H9 (cell line): ENCODE measurements at regions not wholly inside any gene's neighbourhood (a gene's known extent, or its start where the extent isn't known, plus 50 kb on each side); places are given as distances from the start of the nearest gene placed in this dataset.

Source experiments
- DNase-seq: peaks from one replicate; pipeline ENCODE4 v3.0.0-alpha.2; 2017
- H2AFZ ChIP-seq: one replicate; pipeline ENCODE4 v1.6.1; 2013; ENCODE audit warnings: mild to moderate bottlenecking, low read length, control low read depth, moderate library complexity
- H2AK5ac ChIP-seq: 2 replicates; pipeline ENCODE4 v1.6.1; 2013; ENCODE audit warnings: low read length, control low read depth, mixed read lengths; ENCODE audit not compliant: insufficient read length
- H2BK120ac ChIP-seq: one replicate; pipeline ENCODE4 v1.6.1; 2013; ENCODE audit warnings: low read depth, mild to moderate bottlenecking, low read length, control low read depth, inconsistent platforms; ENCODE audit not compliant: poor library complexity, severe bottlenecking
- H2BK12ac ChIP-seq: 2 replicates; pipeline ENCODE4 v1.6.1; 2013; ENCODE audit warnings: low read length, control low read depth, mixed read lengths, low read depth; ENCODE audit not compliant: insufficient read length
- H2BK15ac ChIP-seq: 2 replicates; pipeline ENCODE4 v1.6.1; 2013; ENCODE audit warnings: low read depth, low read length, control low read depth
- H2BK20ac ChIP-seq: one replicate; pipeline ENCODE4 v1.6.1; 2013; ENCODE audit warnings: low read depth, mild to moderate bottlenecking, low read length, control low read depth, inconsistent platforms; ENCODE audit not compliant: poor library complexity, severe bottlenecking
- H2BK5ac ChIP-seq: 2 replicates; pipeline ENCODE4 v1.6.1; 2013; ENCODE audit warnings: low read length, control low read depth, mixed read lengths; ENCODE audit not compliant: insufficient read length
- H3K14ac ChIP-seq: 2 replicates; pipeline ENCODE4 v1.6.1; 2013; ENCODE audit warnings: low read length, control low read depth; ENCODE audit not compliant: insufficient read depth
- H3K18ac ChIP-seq: 2 replicates; pipeline ENCODE4 v1.6.1; 2013; ENCODE audit warnings: low read depth, mild to moderate bottlenecking, mixed read lengths, low read length, control low read depth; ENCODE audit not compliant: insufficient read length
- H3K23ac ChIP-seq: 2 replicates; pipeline ENCODE4 v1.6.1; 2013; ENCODE audit warnings: low read length, control low read depth, mixed read lengths, low read depth; ENCODE audit not compliant: insufficient read length
- H3K23me2 ChIP-seq: 2 replicates; pipeline ENCODE4 v1.6.1; 2013; ENCODE audit warnings: low read depth, mild to moderate bottlenecking, mixed read lengths, low read length, control low read depth; ENCODE audit not compliant: insufficient read length, poor library complexity, severe bottlenecking
- H3K27ac ChIP-seq: 2 replicates; pipeline ENCODE4 v1.5.1; 2013; ENCODE audit warnings: low read length, control low read depth, mixed read lengths, low read depth; ENCODE audit not compliant: insufficient read length
- H3K27me3 ChIP-seq: 2 replicates; pipeline ENCODE4 v1.6.1; 2013; ENCODE audit warnings: low read length, control low read depth, inconsistent platforms; ENCODE audit not compliant: insufficient read depth
- H3K4ac ChIP-seq: 2 replicates; pipeline ENCODE4 v1.6.1; 2013; ENCODE audit warnings: low read depth, mild to moderate bottlenecking, control low read depth, inconsistent platforms, low read length, moderate library complexity
- H3K4me1 ChIP-seq: 2 replicates; pipeline ENCODE4 v1.6.1; 2013; ENCODE audit warnings: low read length, control low read depth, inconsistent platforms; ENCODE audit not compliant: insufficient read depth
- H3K4me2 ChIP-seq: 2 replicates; pipeline ENCODE4 v1.6.1; 2013; ENCODE audit warnings: low read length, control low read depth, mixed read lengths; ENCODE audit not compliant: insufficient read length, insufficient read depth
- H3K56ac ChIP-seq: 2 replicates; pipeline ENCODE4 v1.6.1; 2013; ENCODE audit warnings: low read depth, mild to moderate bottlenecking, mixed read lengths, low read length, control low read depth; ENCODE audit not compliant: insufficient read length
- H3K79me1 ChIP-seq: 2 replicates; pipeline ENCODE4 v1.6.1; 2013; ENCODE audit warnings: low read depth, mild to moderate bottlenecking, moderate library complexity, low read length, control low read depth, inconsistent platforms; ENCODE audit not compliant: insufficient read depth, poor library complexity, severe bottlenecking
- H3K79me2 ChIP-seq: 2 replicates; pipeline ENCODE4 v1.6.1; 2013; ENCODE audit warnings: low read length, control low read depth, inconsistent platforms; ENCODE audit not compliant: insufficient read depth
- H3K9ac ChIP-seq: 2 replicates; pipeline ENCODE4 v1.6.1; 2013; ENCODE audit warnings: low read length, control low read depth, mixed read lengths; ENCODE audit not compliant: insufficient read length; ENCODE audit errors: extremely low read depth
- H3K9me3 ChIP-seq: one replicate; pipeline ENCODE4 v1.6.1; 2013; ENCODE audit warnings: low read depth, low read length, inconsistent platforms; ENCODE audit not compliant: control insufficient read depth
- H3T11ph ChIP-seq: one replicate; pipeline ENCODE4 v1.6.1; 2013; ENCODE audit warnings: mild to moderate bottlenecking, low read length, control low read depth, inconsistent platforms
- H4K20me1 ChIP-seq: one replicate; pipeline ENCODE4 v1.6.1; 2013; ENCODE audit not compliant: control insufficient read depth, insufficient read length, insufficient read depth
- H4K5ac ChIP-seq: 2 replicates; pipeline ENCODE4 v1.6.1; 2013; ENCODE audit warnings: low read depth, mild to moderate bottlenecking, mixed read lengths, low read length, control low read depth; ENCODE audit not compliant: insufficient read length
- H4K8ac ChIP-seq: replicated peaks from 2 replicates; pipeline ENCODE4 v1.6.1; 2013; ENCODE audit warnings: low read length, control low read depth, mixed read lengths, low read depth; ENCODE audit not compliant: insufficient read length
- H4K91ac ChIP-seq: 2 replicates; pipeline ENCODE4 v1.6.1; 2013; ENCODE audit warnings: low read depth, mild to moderate bottlenecking, moderate library complexity, mixed read lengths, low read length, control low read depth; ENCODE audit not compliant: insufficient read length
- H3K27ac Mint-ChIP-seq, 3 experiments: 2 replicates in 2 of 3; 3 replicates in 1 of 3; pipeline ENCODE4 v1.8.0; 2020 to 2021; ENCODE audit warnings: mixed read lengths in 3 of 3, mild to moderate bottlenecking in 1 of 3, moderate library complexity in 1 of 3
- H3K27me3 Mint-ChIP-seq: 2 replicates; pipeline ENCODE4 v1.8.0; 2021; ENCODE audit warnings: low read depth, mild to moderate bottlenecking, moderate library complexity, mixed read lengths
- H3K36me3 Mint-ChIP-seq, 3 experiments: 2 replicates in 2 of 3; 3 replicates in 1 of 3; pipeline ENCODE4 v1.8.0; 2020 to 2021; ENCODE audit warnings: low read depth in 3 of 3, mixed read lengths in 3 of 3; ENCODE audit not compliant: insufficient read depth in 1 of 3
- H3K4me1 Mint-ChIP-seq, 2 experiments: 2 replicates each; pipeline ENCODE4 v1.8.0; 2020; ENCODE audit warnings: mixed read lengths in 2 of 2
- H3K4me3 Mint-ChIP-seq, 2 experiments: 2 replicates in 1 of 2; 3 replicates in 1 of 2; pipeline ENCODE4 v1.8.0; 2020 to 2021; ENCODE audit warnings: mild to moderate bottlenecking in 2 of 2, mixed read lengths in 2 of 2, moderate library complexity in 1 of 2
- H3K9me3 Mint-ChIP-seq, 2 experiments: 2 replicates in 1 of 2; 3 replicates in 1 of 2; pipeline ENCODE4 v1.8.0; 2020; ENCODE audit warnings: mild to moderate bottlenecking in 2 of 2, mixed read lengths in 2 of 2, moderate library complexity in 1 of 2
- WGBS: extraction: QIAGEN DNeasy Blood & Tissue Kit; methylation state at CpG from one replicate; pipeline ENCODE4 v1.1.7; 2013; ENCODE audit warnings: missing lambda C conversion rate, low lambda C conversion rate, mixed read lengths; ENCODE audit not compliant: insufficient read length; ENCODE audit errors: extremely low coverage; 5-methylcytosine and 5-hydroxymethylcytosine counted together
- TF ChIP-seq, protein P1 (sequence below): fragments of 200-600 bp; sonication (generic); conservative IDR thresholded peaks from 3 replicates; pipeline ENCODE4 v1.8.0; 2021; ENCODE audit warnings: antibody characterized with exemption, mild to moderate bottlenecking

DNA sequence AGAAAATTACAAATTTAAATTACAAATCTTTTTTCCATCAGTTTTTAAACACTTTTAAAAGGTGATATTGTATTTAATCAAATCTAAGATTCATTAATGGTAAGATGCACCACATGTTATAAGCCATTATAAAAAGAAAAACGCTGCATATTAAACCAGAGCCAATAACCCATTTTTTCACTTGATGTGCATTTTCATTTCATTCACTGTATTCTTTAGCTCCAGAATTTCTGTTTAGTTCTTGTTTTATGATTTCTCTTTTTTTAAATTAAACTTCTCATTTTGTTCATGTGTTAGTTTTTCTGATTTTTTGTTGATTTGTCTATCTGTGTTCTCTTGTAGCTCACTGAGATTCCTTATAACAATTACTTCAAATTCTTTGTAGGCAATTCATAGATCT, 62.4 kb upstream of the MBOAT2 start:
- H3K23ac ChIP-seq: no peak overlapping the region
- H2BK15ac ChIP-seq: no peak overlapping the region
- H3K79me2 ChIP-seq: no peaks in the 10 kb centered on the region
- no peak overlapping the region for H2BK120ac ChIP-seq
- H3T11ph ChIP-seq: no peak overlapping the region
- H3K4me1 Mint-ChIP-seq: peaks cover 0 to 1% of the 10 kb centered on the region in 2 experiments; a peak in 3 of 4 replicates
- no peak overlapping the region for H4K91ac ChIP-seq
- H3K9ac ChIP-seq: no peak overlapping the region
- H3K4me3 Mint-ChIP-seq: no peak overlapping the region
- H2BK5ac ChIP-seq: no peak overlapping the region
- WGBS: no CpG with 5 or more reads among the region's 1 CpG
- H3K27ac ChIP-seq: no peak overlapping the region
- H3K27me3 Mint-ChIP-seq: no peaks in the 10 kb centered on the region; the same call in none of the 2 replicates
- no peak overlapping the region for H2AK5ac ChIP-seq
- no peak overlapping the region for H3K56ac ChIP-seq
- H3K4ac ChIP-seq: no peak overlapping the region
- H3K23me2 ChIP-seq: no peaks in the 10 kb centered on the region
- H3K14ac ChIP-seq: no peak overlapping the region
- H3K18ac ChIP-seq: no peak overlapping the region
- no peak overlapping the region for H2AFZ ChIP-seq
- TF ChIP-seq, protein P1, sequence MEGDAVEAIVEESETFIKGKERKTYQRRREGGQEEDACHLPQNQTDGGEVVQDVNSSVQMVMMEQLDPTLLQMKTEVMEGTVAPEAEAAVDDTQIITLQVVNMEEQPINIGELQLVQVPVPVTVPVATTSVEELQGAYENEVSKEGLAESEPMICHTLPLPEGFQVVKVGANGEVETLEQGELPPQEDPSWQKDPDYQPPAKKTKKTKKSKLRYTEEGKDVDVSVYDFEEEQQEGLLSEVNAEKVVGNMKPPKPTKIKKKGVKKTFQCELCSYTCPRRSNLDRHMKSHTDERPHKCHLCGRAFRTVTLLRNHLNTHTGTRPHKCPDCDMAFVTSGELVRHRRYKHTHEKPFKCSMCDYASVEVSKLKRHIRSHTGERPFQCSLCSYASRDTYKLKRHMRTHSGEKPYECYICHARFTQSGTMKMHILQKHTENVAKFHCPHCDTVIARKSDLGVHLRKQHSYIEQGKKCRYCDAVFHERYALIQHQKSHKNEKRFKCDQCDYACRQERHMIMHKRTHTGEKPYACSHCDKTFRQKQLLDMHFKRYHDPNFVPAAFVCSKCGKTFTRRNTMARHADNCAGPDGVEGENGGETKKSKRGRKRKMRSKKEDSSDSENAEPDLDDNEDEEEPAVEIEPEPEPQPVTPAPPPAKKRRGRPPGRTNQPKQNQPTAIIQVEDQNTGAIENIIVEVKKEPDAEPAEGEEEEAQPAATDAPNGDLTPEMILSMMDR: no peak
- H4K5ac ChIP-seq: no peak overlapping the region
- no peak overlapping the region for H2BK12ac ChIP-seq
- H2BK20ac ChIP-seq: no peak overlapping the region
- H3K9me3 ChIP-seq: no peaks in the 10 kb centered on the region
- 0 out of 7 replicates have a peak, but pooled peaks cover 0 to 2% (median 0%) of the 10 kb centered on the region in 3 experiments for H3K36me3 Mint-ChIP-seq
- H4K8ac ChIP-seq: no peak overlapping the region
- DNase-seq: no peak
- no peaks in the 10 kb centered on the region for H4K20me1 ChIP-seq
- no peak overlapping the region for H3K4me2 ChIP-seq
- H3K79me1 ChIP-seq: no peaks in the 10 kb centered on the region
- no peaks in the 10 kb centered on the region for H3K27me3 ChIP-seq
- H3K27ac Mint-ChIP-seq: no peak overlapping the region
- peaks cover 0 to 8% of the 10 kb centered on the region in 2 experiments; a peak in 2 of 5 replicates for H3K9me3 Mint-ChIP-seq
- H3K4me1 ChIP-seq: no peaks in the 10 kb centered on the region
